ENCODE measurements at regions not wholly inside any gene's neighbourhood (a gene's known extent, or its start where the extent isn't known, plus 50 kb on each side); places are given as distances from the start of the nearest gene placed in this dataset.

DNA sequence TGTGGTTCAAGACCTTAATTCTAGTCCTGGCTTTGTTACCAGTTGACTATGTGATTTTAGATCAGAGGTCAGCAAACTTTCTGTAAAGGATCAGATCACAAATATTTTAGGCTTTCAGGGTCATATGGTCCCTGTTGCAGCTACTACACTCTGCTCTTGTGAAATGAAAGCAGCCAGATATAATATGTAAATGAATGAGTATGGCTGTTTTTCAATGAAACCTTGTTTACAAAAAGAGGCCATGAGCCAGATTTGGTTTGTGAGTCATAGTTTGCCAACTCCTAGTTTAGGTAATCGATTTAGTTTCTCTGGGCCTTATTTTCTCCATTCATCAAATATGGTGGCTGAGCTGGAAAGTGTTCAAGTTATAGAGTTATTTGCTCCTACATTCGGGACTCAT lies 346.7 kb downstream of the NUF2 start:
- no peak overlapping the region for H3K4me3 ChIP-seq (ENCODE audit: low read depth, low read length)
- H3K36me3 ChIP-seq (ENCODE audit: insufficient read depth): no peaks in the 10 kb centered on the region
- 90% methylated on average over 2 of the region's 2 CpGs for WGBS
- no peak for DNase-seq (ENCODE audit: extremely low spot score)
- no peak overlapping the region for H3K27ac ChIP-seq (ENCODE audit: low read depth)
- no peaks in the 10 kb centered on the region for H3K4me1 ChIP-seq (ENCODE audit: insufficient read depth)

DNA sequence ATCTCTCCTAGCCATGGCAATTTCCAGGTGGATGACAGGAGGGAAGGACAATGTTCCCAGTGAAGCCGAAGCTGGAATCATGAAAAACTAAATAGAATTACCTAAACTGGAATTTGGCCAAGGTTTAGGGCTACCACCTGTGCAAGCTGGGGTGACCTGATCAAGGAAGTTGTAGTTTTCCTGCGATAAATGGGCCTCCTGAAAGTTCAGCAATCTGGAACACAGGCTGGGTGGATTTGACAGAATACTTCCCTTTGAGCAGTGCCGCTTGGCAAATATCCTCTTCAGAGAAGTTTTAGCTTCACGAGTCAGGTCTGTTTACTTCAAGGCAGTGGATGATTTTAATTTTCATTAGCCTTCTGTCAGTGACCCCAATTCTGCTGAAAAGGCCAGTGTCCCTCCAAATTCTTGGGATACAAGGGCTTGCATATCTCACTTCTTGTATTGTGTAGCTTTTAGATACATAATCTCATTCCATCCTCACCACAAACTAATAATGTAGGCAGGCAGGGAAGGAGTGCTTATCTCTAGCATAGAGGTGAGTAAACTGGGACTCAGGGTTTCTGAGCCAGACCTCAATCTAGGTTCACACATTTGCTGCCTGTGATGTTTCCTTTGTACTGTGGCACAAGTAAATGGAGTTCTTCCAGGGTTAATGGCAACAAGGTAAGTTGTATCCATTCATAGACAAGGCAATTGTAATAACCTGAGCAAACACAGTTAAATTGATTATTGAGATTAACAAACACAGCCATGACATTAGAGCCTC lies 349.4 kb downstream of the NUF2 start:
- WGBS: 71% methylated on average over 4 of the region's 4 CpGs
- no peaks in the 10 kb centered on the region for H3K36me3 ChIP-seq (ENCODE audit: insufficient read depth)
- no peak overlapping the region for H3K4me3 ChIP-seq (ENCODE audit: low read depth, low read length)
- no peak for DNase-seq (ENCODE audit: extremely low spot score)
- H3K4me1 ChIP-seq (ENCODE audit: insufficient read depth): no peaks in the 10 kb centered on the region
- H3K27ac ChIP-seq (ENCODE audit: low read depth): no peak overlapping the region

DNA sequence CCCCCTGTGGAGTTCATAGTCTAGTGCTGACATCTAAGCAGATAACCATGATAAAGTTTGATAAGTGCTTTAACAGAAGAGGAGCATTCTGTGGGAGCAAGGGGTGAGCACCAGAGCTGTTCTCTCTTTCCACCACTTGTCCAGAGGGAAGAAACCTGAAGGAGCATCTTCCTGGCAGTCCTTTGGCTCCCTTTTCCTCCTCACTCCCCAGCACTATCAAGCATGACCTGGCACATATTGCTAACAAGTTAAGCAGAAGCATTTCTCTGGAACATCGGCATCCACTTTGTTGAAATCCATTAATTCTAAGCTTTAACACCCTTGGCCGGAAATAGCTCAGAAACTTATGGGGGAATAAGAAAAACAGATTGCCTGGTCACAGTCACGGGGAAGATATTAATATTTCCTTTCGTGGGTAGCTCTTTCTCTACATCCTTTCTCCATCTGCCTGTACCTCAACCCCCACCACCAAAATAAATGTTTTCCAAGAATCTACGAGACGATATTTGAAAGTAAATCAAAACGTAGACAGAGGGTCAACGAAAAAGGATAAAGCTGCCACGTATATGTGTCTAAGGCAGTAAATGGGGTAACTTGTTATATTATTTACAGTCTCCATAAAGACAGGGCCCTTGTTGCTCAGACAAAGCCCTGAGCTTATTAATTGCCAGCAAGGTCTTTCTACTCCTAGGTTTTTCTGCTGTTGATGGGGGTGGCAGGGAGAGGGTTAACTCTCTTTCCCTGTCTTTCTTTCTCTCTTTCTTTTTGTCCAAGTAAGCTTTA lies 351.4 kb downstream of the NUF2 start:
- no peak for DNase-seq (ENCODE audit: extremely low spot score)
- Histone ChIP-seq H3K4me3 (ENCODE audit: low read depth, low read length) (no peak overlapping the region), H3K36me3 (ENCODE audit: insufficient read depth) (no peaks in the 10 kb centered on the region), H3K27ac (ENCODE audit: low read depth) (no peak overlapping the region), H3K4me1 (ENCODE audit: insufficient read depth) (no peaks in the 10 kb centered on the region)
- 65% methylated on average over 9 of the region's 9 CpGs for WGBS

DNA sequence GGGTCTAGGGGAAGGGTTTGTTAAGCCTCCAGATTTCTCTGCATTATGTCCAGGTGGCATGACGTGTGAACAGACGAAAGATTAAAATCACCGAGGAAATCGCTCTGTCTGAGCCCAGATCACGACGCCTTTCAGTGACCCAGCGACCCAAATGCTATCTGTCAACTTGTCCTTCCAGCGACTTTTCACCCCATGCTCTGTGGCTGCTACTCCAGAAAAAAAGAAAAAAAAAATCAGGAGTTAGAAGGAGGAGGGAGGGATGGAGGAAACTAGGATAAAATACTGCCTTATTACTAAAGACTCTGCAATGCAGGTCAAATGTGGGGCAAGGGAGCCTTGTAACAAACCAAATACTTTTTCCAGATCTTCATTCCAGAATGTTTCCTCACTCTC lies 352.0 kb downstream of the NUF2 start:
- Histone ChIP-seq H3K4me1 (ENCODE audit: insufficient read depth) (no peaks in the 10 kb centered on the region), H3K36me3 (ENCODE audit: insufficient read depth) (no peaks in the 10 kb centered on the region), H3K27ac (ENCODE audit: low read depth) (no peak overlapping the region), H3K4me3 (ENCODE audit: low read depth, low read length) (no peak overlapping the region)
- 19% methylated on average over 8 of the region's 8 CpGs for WGBS
- DNase-seq (ENCODE audit: extremely low spot score): no peak

GRCh38 chr1:163674236-163674635 lies 352.5 kb downstream of the NUF2 start:
- 62% methylated on average over 1 of the region's 1 CpG for WGBS
- Histone ChIP-seq H3K4me3 (ENCODE audit: low read depth, low read length) (no peak overlapping the region), H3K36me3 (ENCODE audit: insufficient read depth) (no peaks in the 10 kb centered on the region), H3K4me1 (ENCODE audit: insufficient read depth) (no peaks in the 10 kb centered on the region), H3K27ac (ENCODE audit: low read depth) (no peak overlapping the region)
- no peak for DNase-seq (ENCODE audit: extremely low spot score)

DNA sequence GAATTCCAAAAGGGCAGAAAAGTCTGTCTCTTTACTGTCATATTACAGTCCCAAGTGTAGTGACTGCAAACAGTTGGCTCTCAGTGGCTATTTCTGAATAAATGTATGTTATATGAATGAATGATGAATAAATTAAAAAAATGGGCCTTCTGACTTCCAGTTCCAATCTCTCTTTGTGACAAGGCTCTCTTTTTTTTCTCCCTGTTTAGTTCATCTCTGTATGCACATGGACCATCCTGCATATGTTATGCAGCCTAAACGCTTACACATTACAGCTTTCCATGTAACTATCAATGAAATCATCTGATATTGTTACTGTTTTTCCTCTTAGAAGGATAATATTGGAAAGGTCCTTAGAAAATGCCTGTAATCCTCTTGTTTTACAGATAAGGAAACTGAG lies 363.0 kb downstream of the NUF2 start:
- Histone ChIP-seq H3K36me3 (ENCODE audit: insufficient read depth) (no peaks in the 10 kb centered on the region), H3K27ac (ENCODE audit: low read depth) (no peak overlapping the region), H3K4me1 (ENCODE audit: insufficient read depth) (no peaks in the 10 kb centered on the region), H3K4me3 (ENCODE audit: low read depth, low read length) (no peak overlapping the region)
- 92% methylated on average over 1 of the region's 1 CpG for WGBS
- no peak for DNase-seq (ENCODE audit: extremely low spot score)

GRCh38 chr1:163692266-163692665 lies 370.5 kb downstream of the NUF2 start:
- DNase-seq (ENCODE audit: extremely low spot score): no peak

DNA sequence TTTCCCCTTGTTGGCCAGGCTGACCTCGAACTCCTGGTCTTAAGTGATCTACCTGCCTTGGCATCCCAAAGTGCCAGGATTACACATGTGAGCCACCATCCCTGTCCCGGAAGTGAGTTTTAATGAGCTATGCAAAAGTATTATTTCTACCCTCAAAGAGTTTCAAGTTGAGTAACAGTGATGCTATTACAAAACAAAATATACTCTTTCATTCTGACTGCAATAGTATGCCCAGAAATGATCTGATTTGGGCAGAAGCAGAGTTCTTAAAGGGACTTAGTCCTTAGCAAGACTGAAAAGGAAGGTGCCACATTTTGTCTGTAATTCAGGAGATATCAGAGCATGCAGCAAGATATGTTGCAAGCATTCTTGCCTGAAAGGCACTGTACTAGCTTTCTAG lies 375.4 kb downstream of the NUF2 start:
- Histone ChIP-seq H3K4me1 (ENCODE audit: insufficient read depth) (no peaks in the 10 kb centered on the region), H3K36me3 (ENCODE audit: insufficient read depth) (no peaks in the 10 kb centered on the region), H3K4me3 (ENCODE audit: low read depth, low read length) (no peak overlapping the region), H3K27ac (ENCODE audit: low read depth) (no peak overlapping the region)
- no peak for DNase-seq (ENCODE audit: extremely low spot score)
- WGBS: 66% methylated on average over 2 of the region's 2 CpGs

More at GRCh38 chr1:163692266-163692665, 370.5 kb downstream of the NUF2 start:
- no peaks in the 10 kb centered on the region for H3K4me1 ChIP-seq (ENCODE audit: insufficient read depth)
- no peaks in the 10 kb centered on the region for H3K36me3 ChIP-seq (ENCODE audit: insufficient read depth)
- 85% methylated on average over 14 of the region's 14 CpGs for WGBS
- H3K27ac ChIP-seq (ENCODE audit: low read depth): no peak overlapping the region
- H3K4me3 ChIP-seq (ENCODE audit: low read depth, low read length): no peak overlapping the region

DNA sequence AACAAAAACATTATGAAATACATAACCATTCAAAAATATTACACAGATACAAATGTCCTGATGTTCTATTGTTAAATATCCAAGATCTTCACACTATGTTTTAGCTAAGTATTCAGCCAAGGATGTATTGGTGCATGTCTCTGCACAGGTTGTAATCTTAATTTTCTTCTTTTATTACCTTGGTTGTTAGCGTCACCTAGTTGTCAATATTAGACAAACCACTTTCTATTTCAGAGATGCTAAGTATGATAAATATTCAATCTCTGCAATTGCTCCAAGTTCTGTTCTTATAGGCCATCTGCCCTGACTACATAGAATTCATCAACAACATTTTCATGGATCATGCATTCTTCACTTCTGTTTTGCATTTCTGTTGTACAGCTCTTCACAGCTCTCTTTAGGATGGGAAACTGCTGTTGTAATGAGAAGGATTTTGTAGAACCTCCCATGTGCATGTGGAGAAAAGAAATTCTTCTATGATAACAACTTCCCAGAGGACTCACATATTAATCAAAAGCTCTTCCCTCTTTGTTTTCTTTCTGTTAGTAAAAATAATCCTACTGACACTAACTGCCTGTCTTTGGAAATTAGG lies 380.1 kb downstream of the NUF2 start:
- H3K36me3 ChIP-seq (ENCODE audit: insufficient read depth): no peaks in the 10 kb centered on the region
- peak; percentile 2 for DNase-seq (ENCODE audit: extremely low spot score)
- no peak overlapping the region for H3K4me3 ChIP-seq (ENCODE audit: low read depth, low read length)
- no peak overlapping the region for H3K27ac ChIP-seq (ENCODE audit: low read depth)
- WGBS: 83% methylated on average over 1 of the region's 1 CpG
- H3K4me1 ChIP-seq (ENCODE audit: insufficient read depth): no peaks in the 10 kb centered on the region

GRCh38 chr1:163703794-163704193 lies 382.0 kb downstream of the NUF2 start:
- 92% methylated on average over 1 of the region's 1 CpG for WGBS
- Histone ChIP-seq H3K4me3 (ENCODE audit: low read depth, low read length) (no peak overlapping the region), H3K27ac (ENCODE audit: low read depth) (no peak overlapping the region), H3K4me1 (ENCODE audit: insufficient read depth) (no peaks in the 10 kb centered on the region), H3K36me3 (ENCODE audit: insufficient read depth) (no peaks in the 10 kb centered on the region)
- no peak for DNase-seq (ENCODE audit: extremely low spot score)

DNA sequence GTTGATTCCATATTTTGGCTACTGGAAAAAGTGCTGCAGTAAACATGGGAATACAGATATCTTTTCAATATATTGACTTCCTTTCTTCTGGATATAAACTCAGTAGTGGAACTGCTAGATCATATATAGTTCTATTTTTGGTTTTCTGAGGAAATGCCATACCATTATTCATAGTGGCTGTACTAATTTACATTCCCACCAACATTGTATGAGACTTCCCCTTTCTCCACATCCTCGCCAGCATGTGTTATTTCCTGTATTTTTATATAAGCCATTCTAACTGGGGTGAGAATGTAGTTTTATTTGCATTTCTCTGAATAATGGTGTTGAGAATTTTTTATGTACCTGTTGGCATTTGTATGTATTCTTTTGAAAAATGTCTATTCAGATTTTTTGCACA lies 385.2 kb downstream of the NUF2 start:
- DNase-seq (ENCODE audit: extremely low spot score): no peak
- 72% methylated on average over 1 of the region's 1 CpG for WGBS
- Histone ChIP-seq H3K4me1 (ENCODE audit: insufficient read depth) (no peaks in the 10 kb centered on the region), H3K4me3 (ENCODE audit: low read depth, low read length) (no peak overlapping the region), H3K36me3 (ENCODE audit: insufficient read depth) (no peaks in the 10 kb centered on the region), H3K27ac (ENCODE audit: low read depth) (no peak overlapping the region)

- Histone ChIP-seq H3K4me3 (ENCODE audit: low read depth, low read length) (no peak overlapping the region), H3K4me1 (ENCODE audit: insufficient read depth) (no peaks in the 10 kb centered on the region), H3K36me3 (ENCODE audit: insufficient read depth) (no peaks in the 10 kb centered on the region), H3K27ac (ENCODE audit: low read depth) (no peak overlapping the region)
- WGBS: 95% methylated on average over 1 of the region's 1 CpG
- no peak for DNase-seq (ENCODE audit: extremely low spot score)
Observed at GRCh38 chr1:163709636-163710035, 387.9 kb downstream of the NUF2 start.

DNA sequence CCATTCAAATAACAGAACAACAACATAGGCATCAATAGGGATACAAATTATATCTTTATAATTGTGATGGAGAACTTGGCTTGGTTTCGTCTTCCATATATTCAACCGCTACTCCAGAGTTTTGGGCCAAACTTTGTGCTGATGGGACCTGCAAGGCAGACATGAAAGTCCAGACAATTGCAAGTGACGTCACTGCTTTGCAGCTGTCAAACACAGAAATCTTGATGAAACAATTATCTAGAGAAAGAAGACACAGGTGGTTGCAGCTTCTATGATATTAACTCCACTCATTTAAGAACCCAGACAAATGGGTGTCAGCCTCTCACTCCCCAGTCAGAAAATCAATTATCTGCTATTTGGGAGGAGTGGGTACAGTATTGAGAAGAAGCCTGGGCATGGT lies 390.6 kb downstream of the NUF2 start:
- Histone ChIP-seq H3K36me3 (ENCODE audit: insufficient read depth) (no peaks in the 10 kb centered on the region), H3K27ac (ENCODE audit: low read depth) (no peak overlapping the region), H3K4me3 (ENCODE audit: low read depth, low read length) (no peak overlapping the region), H3K4me1 (ENCODE audit: insufficient read depth) (no peaks in the 10 kb centered on the region)
- WGBS: 95% methylated on average over 3 of the region's 3 CpGs
- no peak for DNase-seq (ENCODE audit: extremely low spot score)

- Histone ChIP-seq H3K36me3 (ENCODE audit: insufficient read depth) (no peaks in the 10 kb centered on the region), H3K27ac (ENCODE audit: low read depth) (no peak overlapping the region), H3K4me1 (ENCODE audit: insufficient read depth) (no peaks in the 10 kb centered on the region), H3K4me3 (ENCODE audit: low read depth, low read length) (no peak overlapping the region)
- WGBS: 90% methylated on average over 3 of the region's 3 CpGs
- DNase-seq (ENCODE audit: extremely low spot score): no peak
Observed at GRCh38 chr1:163720294-163720693, 398.5 kb downstream of the NUF2 start.
